Nucleus accumbens (tissue), 56 donors: ENCODE measurements at regions not wholly inside any gene's neighbourhood (a gene's known extent, or its start where the extent isn't known, plus 50 kb on each side); places are given as distances from the start of the nearest gene placed in this dataset.
"Not testable (repeated sequence)": the region's sequence is repeated elsewhere in the genome, so short reads cannot be mapped to it uniquely, and the experiment has no call there.

Experiments
- DNase-seq, 56 donors: peaks; one replicate each; lab custom pipeline; 2025; lab: John Stamatoyannopoulos, UW

DNA sequence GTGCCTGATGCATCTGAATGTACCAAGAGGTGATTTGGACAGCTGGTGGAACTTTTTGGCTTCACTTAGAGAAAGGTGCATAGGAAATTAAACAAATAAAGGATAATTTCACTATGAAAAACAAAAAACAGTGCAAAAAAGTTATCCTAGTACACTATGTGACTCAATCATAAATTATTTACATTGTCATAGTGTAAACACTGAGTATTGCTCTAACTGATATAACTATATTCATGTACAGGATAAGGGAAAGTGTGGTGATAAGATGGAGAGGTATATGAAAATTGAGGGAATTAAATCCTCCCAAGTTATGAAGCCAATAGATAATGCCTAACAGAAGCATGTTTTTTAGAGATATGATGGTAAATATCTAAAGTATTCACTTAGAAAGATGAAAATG lies 50.2 kb upstream of the CPNE4 start:
- DNase-seq, result no peak

DNA sequence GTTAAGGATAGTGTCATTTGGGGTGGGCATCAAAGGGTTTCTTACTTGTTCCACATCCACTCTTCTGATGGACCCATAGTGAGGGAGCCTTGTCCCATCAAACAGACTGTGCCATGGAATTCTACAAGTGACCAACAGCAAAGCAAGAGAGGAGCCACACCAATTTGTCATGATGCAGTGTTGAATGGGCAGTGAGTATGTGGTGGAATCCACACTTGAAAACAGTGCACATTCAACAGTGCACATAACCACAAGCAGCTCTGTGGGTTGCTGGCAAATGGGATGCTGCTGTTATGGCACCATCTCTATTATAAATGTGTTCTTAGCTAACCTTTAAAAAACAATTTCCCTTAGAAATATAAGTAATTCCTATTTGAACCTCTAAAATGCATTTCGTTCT lies 52.5 kb upstream of the CPNE4 start:
- DNase-seq, result no peak

DNA sequence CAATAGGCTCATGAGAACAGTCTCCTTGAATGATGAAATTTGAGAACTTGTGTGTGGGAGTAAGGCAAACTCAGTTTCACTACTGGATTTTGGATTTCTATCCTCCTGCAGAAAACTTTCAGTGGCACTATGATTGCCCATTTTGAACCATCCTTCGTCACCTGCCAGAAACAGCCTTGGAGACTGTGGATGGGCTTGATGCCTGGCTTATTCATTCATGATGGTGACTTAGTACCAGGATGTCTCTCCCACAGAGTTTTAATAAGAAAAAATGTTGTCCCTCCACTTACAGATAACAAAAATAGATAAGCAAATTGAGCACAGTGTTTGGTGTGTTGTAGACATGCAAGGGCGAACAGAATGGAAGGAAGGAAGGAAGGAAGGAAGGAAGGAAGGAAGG lies 53.5 kb upstream of the CPNE4 start:
- DNase-seq, result no peak

DNA sequence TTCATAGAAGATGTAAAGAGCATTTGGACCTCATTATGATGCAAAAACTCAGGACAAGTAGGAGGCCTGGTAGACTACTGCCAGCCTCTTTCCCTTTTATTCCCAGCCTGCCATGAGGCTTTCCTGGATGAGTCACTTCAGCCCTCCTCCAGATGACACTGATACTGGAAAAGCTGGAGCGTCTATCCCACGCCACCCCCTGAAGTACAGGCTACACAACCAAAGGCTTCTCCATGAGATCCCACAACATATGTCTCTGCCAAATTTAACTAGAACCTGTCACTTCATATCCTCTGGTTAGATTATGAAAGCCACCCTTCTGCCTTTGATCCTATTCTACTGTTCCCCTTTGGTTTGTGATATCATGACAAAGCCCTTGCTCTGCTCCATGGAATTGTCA lies 56.1 kb upstream of the CPNE4 start:
- no peak for DNase-seq

DNA sequence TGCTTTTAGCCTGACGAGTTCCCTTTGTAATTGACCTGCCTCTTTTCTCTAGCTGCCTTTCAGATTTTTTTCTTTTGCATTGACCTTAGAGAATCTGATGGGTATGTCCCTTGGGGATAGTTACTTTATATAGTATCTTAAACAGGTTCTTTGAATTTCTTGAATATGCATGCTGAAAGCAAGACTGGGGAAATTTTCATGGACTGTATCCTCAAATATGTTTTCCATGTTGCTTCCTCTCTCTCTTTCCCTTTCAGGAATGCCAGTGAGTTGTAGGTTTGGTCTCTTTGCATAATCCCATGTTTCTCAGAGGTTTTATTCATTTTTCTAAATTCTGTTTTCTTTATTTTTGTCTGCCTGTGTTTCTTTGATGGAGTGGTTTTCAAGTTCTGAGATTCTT lies 81.8 kb upstream of the CPNE4 start:
- no peak for DNase-seq

DNA sequence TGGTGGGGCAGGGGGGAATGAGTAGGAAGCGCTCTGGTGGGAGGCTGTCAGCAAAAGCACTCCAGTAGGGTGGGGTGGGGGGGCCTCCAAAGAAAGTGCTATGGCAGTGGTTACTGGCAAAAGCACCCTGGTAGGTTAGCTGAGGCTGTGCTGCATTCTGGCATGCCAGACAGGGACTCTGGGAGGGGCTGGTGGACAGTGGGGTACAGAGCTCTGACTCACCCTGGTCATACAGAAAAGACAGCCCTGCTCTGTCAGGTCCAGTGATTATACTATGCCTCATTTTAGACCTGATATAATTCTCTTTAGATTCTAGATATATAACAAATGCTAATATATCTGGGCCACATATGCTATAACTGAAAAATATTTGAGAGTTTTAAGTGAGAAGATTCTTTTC lies 82.8 kb upstream of the CPNE4 start:
- no peak for DNase-seq

DNA sequence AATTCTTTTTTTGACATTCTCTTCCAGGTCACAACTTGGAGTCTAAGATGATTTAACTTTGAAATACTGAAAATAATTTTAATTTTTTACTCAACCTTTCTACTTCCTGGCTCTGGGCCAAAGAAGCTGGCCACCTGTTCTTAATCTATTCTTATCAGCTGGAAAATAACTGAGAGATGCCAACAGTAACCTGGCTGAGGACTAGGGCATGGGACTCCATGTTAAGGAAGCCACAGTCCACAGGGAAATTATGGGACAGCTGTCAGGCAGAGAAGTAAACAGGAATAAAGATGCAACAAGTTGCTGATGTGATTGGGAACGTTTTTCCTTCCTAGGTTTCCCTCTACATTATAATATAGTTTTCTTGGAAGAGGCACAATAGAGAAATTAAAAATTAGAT lies 84.7 kb upstream of the CPNE4 start:
- no peak for DNase-seq

DNA sequence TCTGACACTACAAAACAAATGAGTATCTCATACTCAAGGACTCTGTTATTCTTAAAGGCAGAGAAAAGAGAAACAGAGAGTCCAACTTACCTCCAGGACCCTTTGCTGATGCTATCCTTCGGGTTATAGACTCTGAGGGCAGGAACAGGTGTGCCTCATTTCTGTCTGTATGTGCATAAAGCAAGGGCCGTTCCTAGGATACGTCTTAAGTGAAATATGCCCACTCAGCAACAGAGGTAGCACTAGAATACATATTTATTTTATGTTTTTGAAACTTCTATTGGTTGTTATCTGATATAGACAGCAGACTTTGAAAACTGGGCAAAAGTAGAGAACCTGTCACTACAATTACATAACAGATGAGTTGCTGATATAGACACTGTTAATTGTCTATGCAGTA lies 89.3 kb upstream of the CPNE4 start:
- no peak for DNase-seq

DNA sequence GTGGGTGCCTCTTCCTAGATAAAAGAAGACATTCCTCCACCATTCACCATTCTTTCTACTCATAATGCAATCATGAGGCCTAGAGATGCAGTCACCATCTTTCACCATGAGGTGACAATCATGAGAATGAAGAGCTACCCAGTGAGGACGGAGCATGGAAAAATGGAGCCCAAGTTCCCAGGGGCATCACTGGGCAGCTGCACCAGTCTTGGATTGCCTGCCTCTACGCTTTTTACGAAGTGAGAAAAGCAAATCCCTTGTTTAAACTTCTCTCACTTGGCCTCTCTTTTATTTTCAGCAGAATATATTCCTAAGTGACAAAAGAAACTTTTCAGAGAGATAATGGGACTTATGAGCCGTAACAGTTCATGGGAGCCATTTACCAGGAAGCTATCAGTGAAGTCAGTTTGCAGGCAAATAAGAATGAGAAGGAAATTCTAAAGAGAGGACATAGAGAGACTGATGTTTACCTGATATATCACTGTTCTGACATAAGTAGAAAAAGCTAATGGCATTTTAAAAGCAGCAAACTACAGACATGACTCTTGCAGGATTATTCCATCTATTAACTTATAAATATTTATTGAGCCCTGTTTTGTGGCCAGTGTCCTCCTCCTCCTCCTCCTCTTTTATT lies 90.0 kb upstream of the CPNE4 start:
- DNase-seq, result no peak

DNA sequence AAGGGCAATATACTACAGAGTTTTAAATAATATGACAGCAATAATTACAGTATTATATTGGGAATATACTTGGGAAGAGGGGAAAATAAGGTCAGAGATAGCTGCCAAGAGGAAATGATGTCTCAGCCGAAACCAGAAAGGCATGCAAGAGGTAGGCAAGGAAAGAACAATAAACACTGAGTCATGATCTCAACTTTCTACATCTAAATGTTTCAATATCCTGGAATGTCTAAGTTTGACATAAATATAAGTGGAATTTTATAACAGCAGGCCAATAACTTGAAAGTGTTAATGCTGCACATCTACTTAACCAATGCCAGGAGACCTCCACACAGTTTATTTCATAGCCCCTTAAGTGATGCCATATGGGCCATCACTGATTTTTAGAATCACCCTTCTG lies 99.8 kb upstream of the CPNE4 start:
- no peak for DNase-seq

DNA sequence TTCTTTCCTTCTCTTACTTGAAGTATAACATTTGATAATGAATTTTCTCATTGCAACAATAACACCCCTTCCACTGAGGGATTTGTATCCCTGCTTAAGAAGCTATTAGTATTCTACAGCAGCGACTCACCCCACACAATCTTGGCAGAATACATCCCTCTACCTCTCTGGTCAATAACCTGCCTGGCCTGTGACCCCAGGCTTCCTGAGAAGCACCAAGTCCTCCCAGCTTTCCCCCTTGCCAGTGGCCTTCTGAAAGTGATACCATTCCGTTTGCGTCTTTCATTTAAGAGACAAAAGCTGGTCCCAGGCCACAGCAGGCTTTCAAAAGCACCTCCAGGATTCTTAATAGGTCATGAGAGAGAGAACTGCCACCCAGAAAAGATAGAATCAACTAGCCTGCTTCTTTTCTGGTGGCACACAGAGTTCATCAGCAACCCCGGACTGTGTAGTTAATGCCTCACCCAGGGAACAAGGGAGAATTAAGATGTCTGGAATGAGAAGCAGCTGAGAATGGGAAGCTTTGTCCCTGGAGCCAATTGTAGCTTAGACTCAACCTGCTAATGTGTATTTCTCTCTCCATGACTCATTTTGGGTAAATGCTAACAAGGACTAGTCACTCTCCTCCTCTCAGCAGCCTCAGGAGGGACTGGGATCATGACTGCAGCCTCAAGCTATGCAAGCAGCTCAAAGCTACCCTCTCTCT lies 101.0 kb upstream of the CPNE4 start:
- DNase-seq, result no peak

DNA sequence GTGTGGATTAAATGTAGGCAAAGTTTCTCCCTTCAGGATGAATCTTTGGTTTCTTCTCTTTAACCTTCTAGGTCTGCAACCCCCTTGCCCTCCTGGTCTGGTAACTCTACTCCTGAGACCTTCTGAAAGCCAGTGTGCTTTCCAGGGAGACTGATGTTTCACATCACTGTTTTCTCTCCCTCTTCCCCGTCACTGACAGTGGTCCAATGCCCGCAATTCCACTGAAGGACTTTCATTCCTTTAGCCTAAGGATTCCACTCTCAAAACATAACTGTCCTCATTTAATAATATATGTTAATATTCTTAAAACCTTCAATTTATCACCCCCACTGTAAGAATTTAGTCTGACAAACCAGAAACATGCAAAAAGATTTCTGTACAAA lies 101.5 kb upstream of the CPNE4 start:
- no peak for DNase-seq

DNA sequence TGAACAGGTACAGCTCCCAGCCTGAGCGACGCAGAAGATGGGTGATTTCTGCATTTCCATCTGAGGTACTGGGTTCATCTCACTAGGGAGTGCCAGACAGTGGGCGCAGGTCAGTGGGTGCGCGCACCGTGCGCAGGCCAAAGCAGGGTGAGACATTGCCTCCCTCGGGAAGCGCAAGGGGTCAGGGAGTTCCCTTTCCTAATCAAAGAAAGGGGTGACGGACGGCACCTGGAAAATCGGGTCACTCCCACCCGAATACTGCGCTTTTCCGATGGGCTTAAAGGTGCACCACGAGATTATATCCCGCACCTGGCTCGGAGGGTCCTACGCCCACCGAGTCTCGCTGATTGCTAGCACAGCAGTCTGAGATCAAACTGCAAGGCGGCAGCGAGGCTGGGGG lies 102.1 kb upstream of the CPNE4 start:
- not testable (repeated sequence) for DNase-seq

DNA sequence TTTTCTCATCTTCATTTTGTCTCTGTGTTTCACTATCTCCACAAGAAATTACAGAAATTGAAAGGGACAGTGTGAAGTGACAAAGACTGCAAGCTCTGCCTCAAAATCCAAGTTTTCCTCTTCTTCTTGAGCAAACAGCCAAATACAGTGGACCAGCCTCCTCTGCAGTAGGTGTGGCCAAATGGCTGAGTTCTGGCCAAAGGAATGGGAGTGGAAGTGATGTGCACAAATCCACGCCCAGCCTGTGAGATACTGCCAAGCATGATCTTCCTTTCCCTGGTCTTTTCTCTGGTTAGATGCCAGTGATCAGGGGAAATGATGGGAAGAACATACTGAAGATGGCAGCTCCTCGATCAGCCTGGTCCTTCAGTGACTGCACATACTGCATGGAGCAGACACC lies 111.0 kb upstream of the CPNE4 start:
- DNase-seq, result no peak

DNA sequence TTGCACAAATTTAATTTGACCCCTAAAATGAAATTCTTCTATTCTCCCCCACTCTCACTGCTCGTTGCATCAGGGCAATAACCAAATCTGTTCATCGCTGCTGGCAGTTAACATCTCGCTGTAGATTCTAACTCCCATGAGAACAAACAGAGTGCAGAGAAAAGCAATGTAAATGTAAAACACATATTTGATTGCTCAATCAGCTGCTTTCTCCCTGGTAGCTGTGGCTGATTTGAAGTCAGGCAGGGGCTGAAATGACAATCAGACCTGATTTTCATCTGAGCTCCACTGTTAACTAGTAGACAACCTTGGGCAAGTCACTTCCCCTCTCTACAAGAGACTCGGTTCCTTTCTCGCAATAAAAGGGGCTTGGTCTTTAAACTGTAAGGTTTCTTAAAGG lies 119.8 kb upstream of the CPNE4 start:
- no peak for DNase-seq

DNA sequence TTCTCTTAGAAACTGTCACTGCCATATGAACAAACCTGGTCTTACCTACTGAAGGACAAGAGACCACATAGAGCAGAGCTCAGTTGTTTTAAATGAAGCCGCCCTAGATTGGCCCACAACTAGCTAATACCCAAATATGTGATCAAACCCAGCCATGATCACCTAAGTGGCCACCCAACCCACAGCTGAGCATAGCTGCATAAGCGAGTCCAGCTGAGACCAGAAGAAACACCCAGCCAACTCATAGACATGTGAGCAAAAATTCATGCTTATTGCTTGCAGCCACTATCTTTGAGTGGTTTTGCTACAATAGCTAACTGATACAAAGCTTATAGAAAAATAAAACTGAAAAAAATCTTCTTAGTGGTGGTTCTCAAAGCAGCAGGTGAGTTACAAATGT lies 124.3 kb upstream of the CPNE4 start:
- no peak for DNase-seq

DNA sequence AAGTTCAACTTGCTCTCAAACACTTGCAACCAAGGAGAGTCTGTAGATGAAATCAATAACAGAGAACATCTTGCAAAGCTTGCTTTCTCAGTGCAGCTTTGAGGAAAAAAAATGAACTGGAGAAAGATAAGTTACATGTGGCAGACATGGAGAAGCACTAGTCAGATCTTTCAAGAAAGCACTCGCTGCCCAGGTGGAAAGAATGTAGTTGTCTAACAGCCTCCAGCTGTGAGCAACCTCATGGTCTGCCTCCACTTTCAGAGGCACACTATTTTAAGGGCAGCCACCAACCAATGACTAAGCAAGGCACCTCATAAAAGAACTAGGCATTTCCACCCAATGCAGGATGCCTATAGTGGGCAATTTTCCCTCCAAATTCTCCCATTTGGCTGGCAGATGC lies 125.4 kb upstream of the CPNE4 start:
- DNase-seq, result no peak

DNA sequence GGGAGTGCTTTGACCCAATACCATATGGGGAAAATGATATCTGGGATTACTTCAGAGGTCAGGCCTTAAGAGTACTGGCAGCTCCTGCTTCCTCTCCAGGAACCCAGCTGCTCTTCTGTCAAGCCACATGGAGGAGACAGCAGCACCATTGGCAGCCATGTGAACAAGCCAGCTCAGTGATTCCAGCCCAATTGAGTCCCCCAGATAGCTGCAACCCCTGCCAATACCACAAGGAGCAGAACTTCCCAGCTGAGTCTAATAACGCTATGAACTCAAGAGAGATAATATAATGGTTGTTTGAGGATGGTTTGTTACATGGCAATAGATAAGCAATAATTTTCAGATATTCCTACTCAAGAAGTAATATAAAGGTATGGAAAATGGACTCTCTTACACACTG lies 126.8 kb upstream of the CPNE4 start:
- DNase-seq, result no peak

DNA sequence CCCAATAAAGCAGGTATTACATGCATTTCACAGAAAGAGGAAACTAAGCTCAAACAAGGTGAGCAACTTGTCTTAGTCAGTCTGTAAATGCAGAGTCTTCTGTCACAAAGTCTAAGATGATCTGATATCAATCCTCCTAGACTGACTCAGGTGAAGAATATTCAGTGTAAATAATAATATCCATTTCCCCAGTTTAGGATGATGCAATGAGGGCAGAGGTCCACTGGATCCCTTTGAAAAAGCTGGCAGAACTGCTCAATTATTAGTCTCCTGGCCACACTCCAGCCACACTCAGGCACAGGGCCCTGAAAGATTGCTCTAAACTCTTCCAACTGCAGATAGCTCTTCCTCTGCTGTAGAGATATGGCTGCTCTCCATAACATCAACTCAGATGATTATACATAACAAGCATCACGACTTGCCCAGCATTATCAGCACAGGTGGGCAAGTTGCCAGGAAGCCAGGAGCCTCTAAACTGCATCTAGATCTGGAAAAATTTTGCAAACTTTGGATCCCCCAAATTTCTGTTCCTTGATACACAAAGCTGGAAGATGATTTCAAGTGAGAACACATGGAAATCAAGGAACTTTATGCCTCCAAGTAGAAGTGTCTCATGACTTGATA lies 129.8 kb upstream of the CPNE4 start:
- no peak for DNase-seq

DNA sequence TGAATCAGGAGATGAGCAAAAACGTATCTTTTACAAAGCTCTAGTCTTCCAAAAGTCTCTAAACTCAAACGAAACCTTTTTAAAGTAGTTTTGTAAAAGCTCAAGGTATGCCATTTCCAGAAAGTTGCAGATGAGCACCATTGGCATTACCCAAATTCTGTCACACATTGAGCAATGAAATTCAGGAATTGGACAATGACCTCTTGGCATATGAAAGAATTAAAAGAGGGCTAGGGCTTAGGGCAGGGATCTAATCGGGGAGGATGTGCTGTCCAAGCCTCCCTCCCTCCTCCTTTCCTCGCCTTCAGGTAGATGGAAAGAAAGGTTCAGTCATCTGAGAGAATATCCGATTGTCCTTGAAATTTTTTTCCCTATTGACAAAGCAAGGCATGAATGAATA lies 133.1 kb upstream of the CPNE4 start:
- no peak for DNase-seq

DNA sequence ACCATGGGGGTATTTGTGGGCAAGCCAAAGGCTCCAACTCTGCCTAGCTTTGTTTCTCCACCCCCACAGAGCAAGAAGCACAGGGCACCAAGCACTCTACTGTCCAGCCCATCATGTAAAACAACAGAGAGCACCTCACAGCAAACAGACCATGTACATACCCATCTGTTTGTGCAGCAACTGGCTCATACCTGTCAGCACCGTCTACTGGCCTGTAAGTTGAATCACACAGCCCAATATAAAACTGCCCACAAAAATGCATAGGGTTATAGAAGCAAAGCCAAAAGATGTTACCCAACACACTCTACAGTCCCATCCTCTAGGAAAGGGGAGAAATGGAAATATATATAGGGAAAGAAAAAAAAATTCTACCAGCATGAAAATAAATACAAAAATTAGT lies 139.7 kb upstream of the CPNE4 start:
- no peak for DNase-seq

DNA sequence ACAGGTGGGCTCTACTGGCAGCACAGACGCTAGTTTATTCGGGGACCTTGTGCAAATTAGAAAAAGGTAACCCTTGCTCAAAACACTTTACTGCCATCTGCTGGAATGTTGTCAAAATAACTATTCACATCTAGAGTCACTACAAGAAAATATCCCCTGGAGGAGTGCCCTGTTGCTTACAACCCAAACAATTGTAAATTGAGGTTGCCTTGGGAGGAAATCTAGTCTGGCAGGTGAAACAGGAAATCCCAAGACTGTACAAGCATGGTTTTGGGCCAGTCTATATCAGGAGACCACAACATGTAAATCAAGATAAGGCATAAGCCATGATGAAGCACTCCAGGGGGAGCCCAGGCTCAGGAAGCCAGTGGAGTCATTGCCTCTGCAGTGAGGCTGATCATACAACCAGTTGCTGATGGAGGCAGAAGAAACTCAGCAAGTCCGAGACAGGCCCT lies 136.8 kb upstream of the ACP3 start:
- peak in 1 of 56 donors; percentile 6 for DNase-seq
